Muscle of leg (tissue), 3 donors: ENCODE measurements at regions not wholly inside any gene's neighbourhood (a gene's known extent, or its start where the extent isn't known, plus 50 kb on each side); places are given as distances from the start of the nearest gene placed in this dataset.

Experiments
- DNase-seq: peaks from one replicate; pipeline ENCODE4 v3.0.0; 2013
- H3K27ac ChIP-seq: one replicate; pipeline ENCODE4 v1.5.1; 2013; ENCODE audit warnings: mild to moderate bottlenecking, low read length, control low read depth
- H3K27me3 ChIP-seq: one replicate; pipeline ENCODE4 v1.6.1; 2013; ENCODE audit warnings: low read length; ENCODE audit not compliant: control insufficient read depth, insufficient read depth
- H3K36me3 ChIP-seq: one replicate; pipeline ENCODE4 v1.6.1; 2013; ENCODE audit warnings: low read length; ENCODE audit not compliant: control insufficient read depth, insufficient read depth
- H3K4me1 ChIP-seq: one replicate; pipeline ENCODE4 v1.6.1; 2013; ENCODE audit warnings: low read length; ENCODE audit not compliant: control insufficient read depth, insufficient read depth
- H3K4me3 ChIP-seq: one replicate; pipeline ENCODE4 v1.5.1; 2013; ENCODE audit warnings: low read length, control low read depth
- H3K9me3 ChIP-seq: replicated peaks from 2 replicates; pipeline ENCODE4 v1.6.1; 2013; ENCODE audit warnings: low read depth, low read length; ENCODE audit not compliant: control insufficient read depth
- WGBS: methylation state at CpG from one replicate; pipeline ENCODE4 v1.1.5; 2013; ENCODE audit warnings: missing lambda C conversion rate; ENCODE audit not compliant: insufficient coverage; 5-methylcytosine and 5-hydroxymethylcytosine counted together

DNA sequence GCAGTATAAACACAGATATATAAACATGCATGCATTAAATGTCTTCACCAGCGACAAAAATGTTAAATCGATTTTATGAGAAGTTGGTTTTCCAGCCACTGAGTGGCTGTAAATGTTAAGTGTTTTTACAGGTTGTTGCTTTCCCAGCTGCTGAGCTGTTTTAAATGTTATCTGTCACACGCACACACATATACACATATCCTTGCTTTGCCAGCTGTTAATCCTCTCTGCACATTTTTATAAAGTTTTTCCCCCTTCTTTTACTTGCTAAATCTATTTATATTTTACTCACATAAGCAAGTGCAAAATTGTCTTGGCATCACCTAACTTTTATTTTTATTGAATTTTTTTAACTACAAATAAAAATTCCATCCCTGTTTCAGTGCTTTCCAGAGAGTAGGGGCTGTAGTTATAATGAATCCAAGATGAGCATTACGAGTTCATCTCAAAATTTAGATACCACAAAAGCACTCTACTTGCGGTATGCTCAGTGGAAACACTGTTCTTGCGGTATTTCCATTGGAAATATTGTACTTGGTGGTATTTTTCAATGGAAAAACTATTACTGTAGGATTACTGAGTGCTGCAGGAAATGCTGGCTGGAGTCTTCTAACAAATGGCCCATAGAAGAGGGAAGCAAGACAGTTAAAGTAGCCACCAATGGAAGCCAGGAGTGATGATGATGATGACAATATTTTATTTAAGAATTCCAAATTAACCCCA lies 124.9 kb upstream of the KCNJ16 start:
- Histone ChIP-seq H3K27ac (peak overlapping the region; percentile 62), H3K9me3 (no peaks in the 10 kb centered on the region)

DNA sequence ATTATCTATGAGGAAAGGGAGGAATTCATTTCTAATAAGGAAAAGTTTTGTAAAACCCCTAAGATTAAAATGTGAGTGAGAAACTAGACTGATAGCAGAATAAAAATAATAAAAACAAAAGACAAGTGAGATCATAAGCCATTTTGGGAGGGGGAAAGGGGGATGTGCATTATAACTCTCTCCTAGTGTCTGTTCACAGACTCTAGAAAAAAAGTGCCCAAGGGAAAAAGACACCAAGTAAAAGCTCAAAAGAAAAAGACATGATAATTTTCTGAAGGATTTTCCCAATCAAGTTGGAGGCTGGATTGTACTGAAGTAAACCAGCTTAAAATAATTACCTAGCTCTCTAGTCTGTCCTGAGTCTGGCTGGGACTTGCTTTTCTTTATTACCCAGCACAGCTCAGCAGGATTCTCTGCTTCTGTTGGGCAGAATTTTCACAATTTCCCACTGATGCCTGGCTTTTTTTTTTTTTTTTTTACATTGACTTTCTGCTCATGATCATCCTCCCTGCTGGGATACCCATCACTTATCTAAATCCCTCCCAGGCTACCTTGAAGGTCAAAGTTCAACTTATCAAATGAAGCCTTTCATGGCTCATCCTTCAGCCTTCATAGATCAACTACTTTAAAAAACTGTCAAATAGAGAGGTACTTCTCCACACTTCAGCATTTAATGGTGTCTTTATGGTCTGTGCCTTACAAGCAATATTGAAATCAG lies 124.2 kb upstream of the KCNJ16 start:
- no peak overlapping the region for H3K4me3 ChIP-seq
- H3K9me3 ChIP-seq: no peaks in the 10 kb centered on the region
- peak; percentile 74 for DNase-seq
- H3K27me3 ChIP-seq: no peaks in the 10 kb centered on the region
- H3K4me1 ChIP-seq: peaks cover 6% of the 10 kb centered on the region
- peak overlapping the region; percentile 62 for H3K27ac ChIP-seq
- H3K36me3 ChIP-seq: no peaks in the 10 kb centered on the region

More for the DNA sequence above, 124.9 kb upstream of the KCNJ16 start:
- H3K4me3 ChIP-seq: no peak overlapping the region
- H3K4me1 ChIP-seq: peaks cover 8% of the 10 kb centered on the region
- DNase-seq: peak; percentile 92
- no peaks in the 10 kb centered on the region for H3K36me3 ChIP-seq
- no peaks in the 10 kb centered on the region for H3K27me3 ChIP-seq
- no CpG with 5 or more reads among the region's 6 CpGs for WGBS

GRCh38 chr17:69954241-69954925 lies 120.6 kb upstream of the KCNJ16 start:
- Histone ChIP-seq H3K9me3 (no peaks in the 10 kb centered on the region), H3K4me1 (peaks cover 2% of the 10 kb centered on the region), H3K4me3 (no peak overlapping the region), H3K27ac (no peak overlapping the region), H3K27me3 (no peaks in the 10 kb centered on the region), H3K36me3 (no peaks in the 10 kb centered on the region)
- DNase-seq: no peak
- WGBS: no CpG with 5 or more reads among the region's 3 CpGs

DNA sequence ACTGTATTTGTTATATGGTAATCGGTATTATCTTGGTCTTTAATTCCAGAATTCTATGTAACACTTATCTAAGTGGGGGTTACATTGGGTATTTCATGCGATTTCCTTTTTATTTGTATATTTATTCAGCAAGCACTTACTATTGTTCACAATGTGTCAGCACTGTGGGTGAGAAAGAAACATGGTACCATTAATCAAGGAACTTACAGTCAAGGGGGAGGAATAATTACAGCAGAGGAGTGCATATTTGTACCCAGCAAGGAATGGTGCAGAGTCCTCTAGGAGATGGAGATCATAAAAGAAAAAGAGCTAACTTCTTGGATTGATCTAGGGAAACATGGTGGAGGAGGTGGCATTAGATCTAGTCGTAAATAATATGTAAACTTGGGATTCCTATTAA lies 117.0 kb upstream of the KCNJ16 start:
- Histone ChIP-seq H3K27ac (no peak overlapping the region), H3K4me1 (peaks cover 10% of the 10 kb centered on the region), H3K27me3 (no peaks in the 10 kb centered on the region), H3K36me3 (no peaks in the 10 kb centered on the region), H3K4me3 (no peak overlapping the region), H3K9me3 (no peaks in the 10 kb centered on the region)
- no peak for DNase-seq
- 100% methylated on average over 1 of the region's 3 CpGs for WGBS

GRCh38 chr17:69959283-69959682 lies 115.7 kb upstream of the KCNJ16 start:
- no peaks in the 10 kb centered on the region for H3K27me3 ChIP-seq

DNA sequence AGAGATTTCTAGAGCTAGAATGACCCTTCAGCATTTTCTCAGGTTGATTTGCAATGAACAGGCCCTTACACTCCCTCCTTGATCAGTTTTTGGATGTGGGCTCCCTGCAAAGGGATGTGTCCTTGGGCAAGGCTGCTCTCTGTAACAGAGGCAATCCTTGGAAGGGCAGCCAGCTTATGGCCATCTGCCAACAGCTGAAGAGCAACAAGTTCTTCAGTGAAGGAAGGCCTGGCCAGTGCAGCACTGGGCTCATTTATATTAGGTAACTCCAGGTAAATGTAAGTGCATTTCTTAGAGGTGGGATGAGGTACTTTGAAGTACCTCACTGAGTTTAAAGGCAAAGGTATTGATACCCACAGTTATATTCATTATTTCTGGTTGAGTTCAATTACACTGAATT lies 114.3 kb upstream of the KCNJ16 start:
- H3K27me3 ChIP-seq: no peaks in the 10 kb centered on the region
- peaks cover 12% of the 10 kb centered on the region for H3K9me3 ChIP-seq
- H3K27ac ChIP-seq: no peak overlapping the region
- H3K36me3 ChIP-seq: peaks cover 6% of the 10 kb centered on the region
- DNase-seq: peak; percentile 60
- peaks cover 10% of the 10 kb centered on the region for H3K4me1 ChIP-seq
- no peak overlapping the region for H3K4me3 ChIP-seq

More at GRCh38 chr17:69959283-69959682, 115.7 kb upstream of the KCNJ16 start:
- Histone ChIP-seq H3K9me3 (no peaks in the 10 kb centered on the region), H3K27ac (no peak overlapping the region), H3K36me3 (peaks cover under 1% of the 10 kb centered on the region), H3K4me3 (no peak overlapping the region), H3K4me1 (peaks cover 10% of the 10 kb centered on the region)
- no peak for DNase-seq

DNA sequence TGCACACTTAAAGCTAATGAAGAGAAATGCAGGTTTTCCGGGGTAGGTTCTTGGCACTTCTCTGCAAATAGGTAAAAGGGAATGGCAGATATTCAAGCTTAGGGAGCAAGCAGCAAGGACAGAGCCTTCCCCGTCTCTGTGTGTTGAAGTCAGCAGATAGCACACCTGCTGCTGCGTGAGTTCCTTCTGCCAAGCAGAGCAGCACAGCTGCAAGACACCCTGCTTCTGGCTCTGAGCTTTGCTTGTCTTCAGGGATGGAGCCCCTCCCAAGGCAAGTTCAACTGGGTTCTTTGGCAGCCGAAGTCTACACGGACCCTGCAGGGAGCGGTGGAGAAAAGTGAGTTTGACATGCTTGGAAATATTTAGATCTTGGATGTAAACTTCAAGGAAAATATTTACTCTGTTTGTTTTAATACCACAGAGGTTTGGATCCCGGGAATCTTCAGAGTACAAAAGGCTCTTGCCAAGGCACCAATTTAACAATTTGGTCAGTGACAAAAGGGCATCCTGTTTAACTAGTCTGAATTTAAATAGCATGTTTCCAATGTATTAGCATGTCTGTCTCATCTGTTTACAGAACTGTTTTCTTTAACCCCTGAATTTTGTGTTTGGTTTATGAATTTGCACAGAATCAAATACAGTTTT lies 113.4 kb upstream of the KCNJ16 start:
- Histone ChIP-seq H3K27ac (peak overlapping the region; percentile 48), H3K4me3 (peak overlapping the region; percentile 1), H3K36me3 (peaks cover 6% of the 10 kb centered on the region), H3K4me1 (peaks cover 10% of the 10 kb centered on the region), H3K27me3 (no peaks in the 10 kb centered on the region), H3K9me3 (peaks cover 12% of the 10 kb centered on the region)
- 0% methylated on average over 3 of the region's 7 CpGs for WGBS
- DNase-seq: peak; percentile 97

DNA sequence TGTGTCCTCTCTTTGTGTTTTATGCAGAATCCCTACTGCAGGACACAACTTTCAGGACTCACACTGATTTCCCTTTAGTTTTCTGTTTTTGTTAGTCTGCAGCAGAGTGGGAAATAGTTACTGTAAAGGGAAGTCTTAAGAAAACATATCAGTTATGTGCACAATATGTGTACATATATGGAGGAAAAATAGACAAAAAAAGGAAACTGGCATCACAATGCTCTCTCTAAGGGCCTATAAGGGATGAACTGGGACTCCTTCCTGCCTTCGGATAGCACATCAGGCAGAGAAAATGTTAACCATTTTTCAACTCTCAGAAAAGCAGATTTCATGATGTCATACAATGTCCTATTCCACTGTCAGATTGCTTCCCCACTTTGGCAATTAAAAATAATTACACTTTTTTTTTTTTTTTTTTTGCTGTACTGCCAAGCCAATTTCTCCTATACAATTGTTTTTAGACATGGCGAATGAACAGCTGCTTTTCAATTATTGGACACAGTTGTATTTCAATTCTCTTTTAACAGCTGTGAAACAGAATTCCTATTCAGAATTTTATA lies 112.5 kb upstream of the KCNJ16 start:
- H3K9me3 ChIP-seq: peaks cover 12% of the 10 kb centered on the region
- H3K27ac ChIP-seq: peak overlapping the region; percentile 48
- H3K36me3 ChIP-seq: peaks cover 6% of the 10 kb centered on the region
- H3K27me3 ChIP-seq: no peaks in the 10 kb centered on the region
- H3K4me1 ChIP-seq: peaks cover 10% of the 10 kb centered on the region
- peak overlapping the region; percentile 1 for H3K4me3 ChIP-seq
- no CpG with 5 or more reads among the region's 2 CpGs for WGBS
- DNase-seq: peak; percentile 76

DNA sequence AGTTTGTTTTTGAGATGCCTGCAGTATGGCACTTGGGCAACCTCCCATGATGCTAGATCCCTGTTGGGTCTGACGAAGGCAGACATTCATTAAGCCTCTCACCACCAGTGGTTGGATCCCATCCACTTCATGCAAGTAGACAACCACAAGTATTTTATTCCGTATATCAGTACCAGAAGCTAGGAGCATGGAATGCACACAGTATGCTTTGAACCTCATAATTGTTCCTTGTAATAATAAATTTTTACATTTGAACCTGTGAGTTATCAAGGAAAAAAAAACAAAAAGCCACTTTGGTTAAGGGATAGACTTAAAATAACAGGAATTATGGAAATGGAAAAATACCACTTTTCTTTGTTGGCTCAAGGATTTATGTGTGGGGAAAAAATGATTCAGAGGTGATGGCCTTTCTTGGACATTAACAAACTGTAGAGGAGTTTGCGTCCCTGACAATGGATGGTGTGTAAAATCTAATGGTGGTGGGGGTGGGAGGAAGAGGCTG lies 107.1 kb upstream of the KCNJ16 start:
- Histone ChIP-seq H3K9me3 (peaks cover 12% of the 10 kb centered on the region), H3K4me1 (no peaks in the 10 kb centered on the region), H3K36me3 (peaks cover 6% of the 10 kb centered on the region), H3K4me3 (no peak overlapping the region), H3K27me3 (no peaks in the 10 kb centered on the region), H3K27ac (no peak overlapping the region)
- no peak for DNase-seq
- 77% methylated on average over 2 of the region's 3 CpGs for WGBS
